ENCODE measurements at regions not wholly inside any gene's neighbourhood (a gene's known extent, or its start where the extent isn't known, plus 50 kb on each side); places are given as distances from the start of the nearest gene placed in this dataset.

DNA sequence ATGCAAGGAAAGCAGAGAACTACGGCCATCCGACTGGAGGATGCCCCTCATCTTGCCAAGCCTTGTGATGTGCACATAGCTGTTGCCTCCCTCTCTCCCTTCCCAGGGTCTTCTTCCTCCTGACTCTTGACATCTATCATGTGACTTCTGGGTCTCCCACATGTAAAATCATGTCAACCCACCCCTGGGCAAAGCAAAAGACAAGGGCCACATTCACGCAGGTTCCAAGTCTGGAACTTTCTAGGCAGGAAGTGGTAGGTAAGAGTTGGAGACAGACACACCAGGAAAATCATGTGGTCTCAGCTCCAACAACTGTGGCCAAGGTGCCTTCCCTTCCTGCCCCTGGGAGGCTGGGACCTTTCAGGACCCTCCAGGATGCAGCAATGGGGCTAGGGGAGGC lies 187.3 kb downstream of the CXCL12 start:
- ATAC-seq = no peak
- intact Hi-C loops (cut with micrococcal nuclease; ENCODE audit: unreplicated experiment) = no loop called here

DNA sequence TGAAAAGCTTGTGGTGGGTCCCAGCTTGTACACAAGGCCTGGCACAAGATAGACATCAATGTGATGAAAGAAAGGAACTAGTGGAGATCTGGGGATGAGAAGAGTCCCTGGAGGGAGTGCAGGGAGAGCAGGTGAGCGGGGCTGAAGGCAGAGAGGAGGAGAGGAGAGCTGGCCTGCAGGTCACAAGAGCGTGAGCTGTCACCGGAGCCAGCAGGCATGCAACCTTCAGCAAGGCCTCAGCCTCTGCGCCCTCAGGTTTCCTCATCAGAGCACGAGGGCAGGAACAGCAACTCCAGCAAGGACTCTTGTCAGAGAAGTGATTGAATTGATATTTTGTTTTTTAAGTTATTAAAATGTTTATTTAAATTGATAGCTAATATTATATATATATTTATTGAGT lies 188.6 kb downstream of the CXCL12 start:
- POLR2A ChIA-PET = no interaction called here
- H3K4me1 ChIP-seq (ENCODE audit: control insufficient read depth, insufficient read depth, low read length) = no peaks in the 10 kb centered on the region
- ATAC-seq (no peak), DNase-seq (ENCODE audit: low read depth, low spot score) (no peak)
- no peak overlapping the region for H3K27ac ChIP-seq (ENCODE audit: low read length)
- no peak overlapping the region for H3K4me3 ChIP-seq (ENCODE audit: low read depth in 2 of 2, low read length in 2 of 2)
- no peak for TF ChIP-seq SIN3A (IDR thresholded peaks at IDR 0.05; ENCODE audit: borderline replicate concordance, insufficient read depth, low read depth, low read length)
- no peak for TF ChIP-seq TCF7L2 (IDR thresholded peaks at IDR 0.05; ENCODE audit: low read depth, low read length)
- TF ChIP-seq, protein P1, sequence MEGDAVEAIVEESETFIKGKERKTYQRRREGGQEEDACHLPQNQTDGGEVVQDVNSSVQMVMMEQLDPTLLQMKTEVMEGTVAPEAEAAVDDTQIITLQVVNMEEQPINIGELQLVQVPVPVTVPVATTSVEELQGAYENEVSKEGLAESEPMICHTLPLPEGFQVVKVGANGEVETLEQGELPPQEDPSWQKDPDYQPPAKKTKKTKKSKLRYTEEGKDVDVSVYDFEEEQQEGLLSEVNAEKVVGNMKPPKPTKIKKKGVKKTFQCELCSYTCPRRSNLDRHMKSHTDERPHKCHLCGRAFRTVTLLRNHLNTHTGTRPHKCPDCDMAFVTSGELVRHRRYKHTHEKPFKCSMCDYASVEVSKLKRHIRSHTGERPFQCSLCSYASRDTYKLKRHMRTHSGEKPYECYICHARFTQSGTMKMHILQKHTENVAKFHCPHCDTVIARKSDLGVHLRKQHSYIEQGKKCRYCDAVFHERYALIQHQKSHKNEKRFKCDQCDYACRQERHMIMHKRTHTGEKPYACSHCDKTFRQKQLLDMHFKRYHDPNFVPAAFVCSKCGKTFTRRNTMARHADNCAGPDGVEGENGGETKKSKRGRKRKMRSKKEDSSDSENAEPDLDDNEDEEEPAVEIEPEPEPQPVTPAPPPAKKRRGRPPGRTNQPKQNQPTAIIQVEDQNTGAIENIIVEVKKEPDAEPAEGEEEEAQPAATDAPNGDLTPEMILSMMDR (IDR thresholded peaks at IDR 0.05) = no peak
- no peak for TF ChIP-seq POLR2AphosphoS5 (IDR thresholded peaks at IDR 0.05; ENCODE audit: low read depth, low read length)
- TF ChIP-seq REST (IDR thresholded peaks at IDR 0.05; ENCODE audit: insufficient read depth in 1 of 2, low read depth in 2 of 2, low read length in 1 of 2) = no peak
- no peaks in the 10 kb centered on the region for H3K36me3 ChIP-seq (ENCODE audit: control insufficient read depth, insufficient read depth, low read length)
- CTCF ChIA-PET = no interaction called here
- no peaks in the 10 kb centered on the region for H3K9me3 ChIP-seq (ENCODE audit: control insufficient read depth, insufficient read depth, low read depth, low read length)
- H3K27me3 ChIP-seq (ENCODE audit: control insufficient read depth, insufficient read depth, low read length) = no peaks in the 10 kb centered on the region
- intact Hi-C loops (cut with micrococcal nuclease; ENCODE audit: unreplicated experiment) (no loop called here), in situ Hi-C loops (cut with HindIII; ENCODE audit: low pct_unique_long_range_greater_than_20kb, low sequenced_read_pairs) (no loop called here)
- no TSS peak for BruUV-seq (replicated peaks)

More for the DNA sequence above, 187.3 kb downstream of the CXCL12 start:
- no peak for DNase-seq (ENCODE audit: low read depth, low spot score)
- no peak overlapping the region for H3K4me3 ChIP-seq (ENCODE audit: low read depth in 2 of 2, low read length in 2 of 2)
- H3K4me1 ChIP-seq (ENCODE audit: control insufficient read depth, insufficient read depth, low read length) = no peaks in the 10 kb centered on the region
- H3K36me3 ChIP-seq (ENCODE audit: control insufficient read depth, insufficient read depth, low read length) = no peaks in the 10 kb centered on the region
- ChIA-PET CTCF (no interaction called here), POLR2A (no interaction called here)
- in situ Hi-C loops (cut with HindIII; ENCODE audit: low pct_unique_long_range_greater_than_20kb, low sequenced_read_pairs) = no loop called here
- H3K27ac ChIP-seq (ENCODE audit: low read length) = no peak overlapping the region
- BruUV-seq (replicated peaks) = no TSS peak
- TF ChIP-seq REST (IDR thresholded peaks at IDR 0.05; ENCODE audit: insufficient read depth in 1 of 2, low read depth in 2 of 2, low read length in 1 of 2) (no peak), POLR2AphosphoS5 (IDR thresholded peaks at IDR 0.05; ENCODE audit: low read depth, low read length) (no peak), TCF7L2 (IDR thresholded peaks at IDR 0.05; ENCODE audit: low read depth, low read length) (no peak), SIN3A (IDR thresholded peaks at IDR 0.05; ENCODE audit: borderline replicate concordance, insufficient read depth, low read depth, low read length) (no peak)
- TF ChIP-seq, protein P1 (IDR thresholded peaks at IDR 0.05) = no peak
- H3K27me3 ChIP-seq (ENCODE audit: control insufficient read depth, insufficient read depth, low read length) = no peaks in the 10 kb centered on the region
- H3K9me3 ChIP-seq (ENCODE audit: control insufficient read depth, insufficient read depth, low read depth, low read length) = no peaks in the 10 kb centered on the region
